HG03039 (cell line): ENCODE measurements at regions not wholly inside any gene's neighbourhood (a gene's known extent, or its start where the extent isn't known, plus 50 kb on each side); places are given as distances from the start of the nearest gene placed in this dataset.
"Not testable (repeated sequence)": the region's sequence is repeated elsewhere in the genome, so short reads cannot be mapped to it uniquely, and the experiment has no call there.

Experiments used
- ATAC-seq: cut with Tn5 transposase; IDR thresholded peaks from one replicate; pipeline ENCODE4 v1.9.1; 2021; ENCODE audit warnings: mild to moderate bottlenecking, moderate library complexity; ENCODE audit not compliant: unreplicated experiment

- ATAC-seq = no peak
Observed at GRCh38 chr10:130345728-130346127, 209.5 kb downstream of the GLRX3 start.

GRCh38 chr10:130350996-130351395 is 214.8 kb downstream of the GLRX3 start:
- ATAC-seq = no peak

GRCh38 chr10:130351466-130352290 is 215.5 kb downstream of the GLRX3 start:
- ATAC-seq = no peak

- ATAC-seq = no peak
Observed at GRCh38 chr10:130352291-130352645, 216.1 kb downstream of the GLRX3 start.

GRCh38 chr10:130353928-130354572 is 217.9 kb downstream of the GLRX3 start:
- ATAC-seq = no peak

- ATAC-seq = no peak
Observed at GRCh38 chr10:130354573-130354954, 218.4 kb downstream of the GLRX3 start.

GRCh38 chr10:130354976-130355795 is 219.0 kb downstream of the GLRX3 start:
- ATAC-seq = no peak

- ATAC-seq = not testable (repeated sequence)
Observed at GRCh38 chr10:130356429-130356828, 220.2 kb downstream of the GLRX3 start.

GRCh38 chr10:130357226-130357625 is 221.0 kb downstream of the GLRX3 start:
- no peak for ATAC-seq

- no peak for ATAC-seq
Observed at GRCh38 chr10:130357951-130358350, 221.8 kb downstream of the GLRX3 start.

GRCh38 chr10:130358981-130359650 is 222.9 kb downstream of the GLRX3 start:
- no peak for ATAC-seq

- no peak for ATAC-seq
Observed at GRCh38 chr10:130359711-130360110, 223.5 kb downstream of the GLRX3 start.

- no peak for ATAC-seq
Observed at GRCh38 chr10:130360826-130361311, 224.7 kb downstream of the GLRX3 start.

- no peak for ATAC-seq
Observed at GRCh38 chr10:130361351-130362105, 225.3 kb downstream of the GLRX3 start.

- no peak for ATAC-seq
Observed at GRCh38 chr10:130362308-130362761, 226.1 kb downstream of the GLRX3 start.

- ATAC-seq = no peak
Observed at GRCh38 chr10:130363051-130363450, 226.9 kb downstream of the GLRX3 start.

GRCh38 chr10:130363899-130364445 is 227.8 kb downstream of the GLRX3 start:
- no peak for ATAC-seq

GRCh38 chr10:130364631-130365411 is 228.6 kb downstream of the GLRX3 start:
- no peak for ATAC-seq
